ENCODE measurements at regions not wholly inside any gene's neighbourhood (a gene's known extent, or its start where the extent isn't known, plus 50 kb on each side); places are given as distances from the start of the nearest gene placed in this dataset.

DNA sequence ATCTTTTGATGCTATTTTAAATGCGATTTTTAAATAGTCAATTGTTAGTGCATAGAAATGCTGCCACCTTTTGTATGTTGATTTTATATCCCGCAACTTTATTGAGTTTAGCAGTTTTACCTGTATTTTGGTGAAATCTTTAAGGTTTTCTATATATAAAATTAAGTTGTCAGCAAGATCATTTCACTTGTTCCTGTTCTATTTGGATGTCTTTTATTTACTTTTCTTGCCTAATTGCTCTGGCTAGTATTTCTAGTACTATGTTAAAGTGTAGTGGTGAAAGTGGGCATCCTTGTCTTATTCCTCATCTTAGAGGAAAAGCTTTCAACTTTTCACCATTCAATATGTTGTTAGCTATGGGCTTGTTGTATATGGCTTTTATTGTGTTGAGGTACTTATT is 813.3 kb upstream of the CELF2 start:
- no peak for TF ChIP-seq CTCF (IDR thresholded peaks at IDR 0.05)
- H3K4me3 ChIP-seq = no peak overlapping the region
- intact Hi-C loops (cut with DNase I, micrococcal nuclease) = no loop called here
- H3K36me3 ChIP-seq (ENCODE audit: low read depth) = no peaks in the 10 kb centered on the region
- no peaks in the 10 kb centered on the region for H3K4me1 ChIP-seq (ENCODE audit: low read depth)
- DNase-seq (no peak), ATAC-seq (no peak)
- peaks cover 13% of the 10 kb centered on the region for H3K9me3 ChIP-seq

DNA sequence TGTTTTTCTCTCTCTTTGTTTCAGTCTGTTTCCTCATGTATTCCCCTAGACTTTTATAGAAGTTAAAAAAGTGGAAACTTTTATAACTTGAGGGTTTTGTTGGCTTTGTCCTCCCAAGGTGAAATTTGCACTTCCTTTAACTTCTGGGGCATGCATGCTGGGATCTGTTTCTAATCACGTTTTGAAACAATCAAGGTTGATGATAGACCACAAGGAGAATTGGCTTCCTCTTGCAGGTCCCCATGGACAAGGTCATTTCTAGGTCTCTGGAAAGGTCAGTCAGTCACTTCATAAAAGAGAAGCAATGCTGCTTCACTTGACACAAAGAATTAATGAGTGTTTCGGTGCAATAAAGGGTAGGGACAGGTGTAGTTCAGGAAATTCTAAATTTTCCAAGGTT is 811.8 kb upstream of the CELF2 start:
- ATAC-seq (no peak), DNase-seq (no peak)
- Histone ChIP-seq H3K36me3 (ENCODE audit: low read depth) (no peaks in the 10 kb centered on the region), H3K9me3 (peaks cover 13% of the 10 kb centered on the region), H3K4me3 (no peak overlapping the region), H3K4me1 (ENCODE audit: low read depth) (no peaks in the 10 kb centered on the region)
- TF ChIP-seq CTCF (IDR thresholded peaks at IDR 0.05) = no peak
- intact Hi-C loops (cut with DNase I, micrococcal nuclease) = no loop called here

DNA sequence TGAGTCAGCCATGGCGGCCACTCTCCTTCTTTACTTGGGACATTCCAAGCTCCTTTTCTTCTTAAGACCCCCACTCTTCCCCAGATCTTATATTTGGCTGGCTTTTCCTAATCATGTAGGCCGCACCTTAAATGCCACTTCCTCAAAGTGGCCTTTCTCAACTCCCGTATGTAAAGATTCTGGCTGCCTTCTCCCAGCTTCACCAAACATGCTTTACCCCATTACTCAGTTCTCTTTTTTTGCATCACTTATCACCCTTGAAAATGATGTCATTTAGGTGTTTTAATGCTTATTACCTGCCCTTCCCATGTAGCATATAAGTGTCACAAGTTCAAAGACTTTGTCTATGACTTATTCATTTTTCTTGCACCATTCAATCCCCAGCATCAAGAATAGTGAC is 810.1 kb upstream of the CELF2 start:
- no peak for DNase-seq
- Histone ChIP-seq H3K36me3 (ENCODE audit: low read depth) (no peaks in the 10 kb centered on the region), H3K4me3 (no peak overlapping the region), H3K9me3 (peaks cover 13% of the 10 kb centered on the region), H3K4me1 (ENCODE audit: low read depth) (no peaks in the 10 kb centered on the region)
- ATAC-seq = no peak
- intact Hi-C loops (cut with DNase I, micrococcal nuclease) = no loop called here
- no peak for TF ChIP-seq CTCF (IDR thresholded peaks at IDR 0.05)

- intact Hi-C loops (cut with DNase I, micrococcal nuclease) = no loop called here
- ATAC-seq (no peak), DNase-seq (no peak)
- Histone ChIP-seq H3K9me3 (peaks cover 13% of the 10 kb centered on the region), H3K4me1 (ENCODE audit: low read depth) (no peaks in the 10 kb centered on the region), H3K4me3 (no peak overlapping the region), H3K36me3 (ENCODE audit: low read depth) (no peaks in the 10 kb centered on the region)
- no peak for TF ChIP-seq CTCF (IDR thresholded peaks at IDR 0.05)
These were observed 809.5 kb upstream of the CELF2 start for GRCh38 chr10:10208196-10208595.

GRCh38 chr10:10209167-10209566 is 808.5 kb upstream of the CELF2 start:
- DNase-seq (peak in 1 of 3 donors; percentile 12), ATAC-seq (no peak)
- intact Hi-C loops (cut with DNase I, micrococcal nuclease) = no loop called here
- Histone ChIP-seq H3K9me3 (peaks cover 6% of the 10 kb centered on the region), H3K36me3 (ENCODE audit: low read depth) (no peaks in the 10 kb centered on the region), H3K4me3 (no peak overlapping the region), H3K4me1 (ENCODE audit: low read depth) (no peaks in the 10 kb centered on the region)
- no peak for TF ChIP-seq CTCF (IDR thresholded peaks at IDR 0.05)

GRCh38 chr10:10211409-10211808 is 806.3 kb upstream of the CELF2 start:
- no peak for TF ChIP-seq CTCF (IDR thresholded peaks at IDR 0.05)
- H3K4me1 ChIP-seq (ENCODE audit: low read depth) = no peaks in the 10 kb centered on the region
- ATAC-seq = no peak
- H3K4me3 ChIP-seq = no peak overlapping the region
- intact Hi-C loops (cut with DNase I, micrococcal nuclease) = no loop called here
- DNase-seq = no peak
- no peaks in the 10 kb centered on the region for H3K9me3 ChIP-seq
- H3K36me3 ChIP-seq (ENCODE audit: low read depth) = no peaks in the 10 kb centered on the region

Data from mucosa of descending colon (tissue), 3 donors.